HCT116 (cell line): ENCODE measurements at regions not wholly inside any gene's neighbourhood (a gene's known extent, or its start where the extent isn't known, plus 50 kb on each side); places are given as distances from the start of the nearest gene placed in this dataset.

Source experiments
- ATAC-seq: fragments of 200-7000 bp; cut with Tn5 transposase; 2 replicates; pipeline ENCODE4 v1.9.1; 2020; ENCODE audit warnings: mild to moderate bottlenecking, moderate library complexity
- BruUV-seq: library from RNA; stranded (reverse); fragments of 400-500 nt; replicated peaks from 2 replicates; lab custom pipeline; 2021; lab: Mats Ljungman, UMichigan
- CTCF ChIA-PET: fragments of 300-600 bp; sonication (Branson Sonifier 250); formaldehyde crosslinking; loops from one replicate; lab custom pipeline; 2021; ENCODE audit warnings: antibody characterized with exemption; lab: Charles Lee
- POLR2A ChIA-PET: fragments of 300-600, 350-600 bp; sonication (Branson Sonifier 250); formaldehyde crosslinking; loops from one replicate; lab custom pipeline; 2021; ENCODE audit warnings: antibody characterized with exemption; lab: Charles Lee
- RAD21 ChIA-PET, 2 experiments: fragments of 300-600 bp; sonication (Branson Sonifier 250); formaldehyde crosslinking; loops; one replicate each; lab custom pipeline; 2023; ENCODE audit warnings: low total read pairs in 2 of 2; ENCODE audit not compliant: uncharacterized antibody in 2 of 2, unreplicated experiment in 2 of 2, low non-redundant PET in 1 of 2; lab: Charles Lee
- DNase-seq: peaks from one replicate; pipeline ENCODE4 v3.0.0-alpha.2; 2010; ENCODE audit warnings: low read depth, low spot score
- H2AFZ ChIP-seq: fragments of 200-600 bp; shearing (Covaris generic), sonication (generic); 2 replicates; pipeline ENCODE4 v1.6.1; 2017; ENCODE audit warnings: low read depth, mixed run types, mixed read lengths, antibody characterized with exemption, low read length; ENCODE audit not compliant: poor library complexity, severe bottlenecking
- H3K27ac ChIP-seq: 2 replicates; pipeline ENCODE4 v1.5.1; 2012; ENCODE audit warnings: low read depth, low read length
- H3K27me3 ChIP-seq: fragments of 200-600 bp; sonication (generic); 2 replicates; pipeline ENCODE4 v1.6.1; 2016; ENCODE audit warnings: mixed run types, low read length, mixed read lengths; ENCODE audit not compliant: insufficient read depth
- H3K36me3 ChIP-seq, 2 experiments: fragments of 200-500 bp in 1 of 2; fragments of 200-600 bp in 1 of 2; sonication (Bioruptor generic) in 1 of 2; sonication (generic) in 1 of 2; 2 replicates each; pipeline versions ENCODE4 v1.5.1 to v1.6.1; 2014 to 2016; ENCODE audit warnings: low read length in 2 of 2, inconsistent platforms in 1 of 2, mixed read lengths in 1 of 2, mixed run types in 1 of 2; ENCODE audit not compliant: insufficient read depth in 2 of 2, control insufficient read depth in 1 of 2
- H3K4me1 ChIP-seq, 2 experiments: fragments of 200-600 bp in 1 of 2; sonication (generic) in 1 of 2; 2 replicates each; pipeline versions ENCODE4 v1.5.1 to v1.6.1; 2012 to 2017; ENCODE audit warnings: low read length in 2 of 2, inconsistent platforms in 1 of 2, mild to moderate bottlenecking in 1 of 2, mixed read lengths in 1 of 2, mixed run types in 1 of 2, moderate library complexity in 1 of 2; ENCODE audit not compliant: insufficient read depth in 2 of 2, control insufficient read depth in 1 of 2
- H3K4me2 ChIP-seq: fragments of 200-600 bp; sonication (generic); 2 replicates; pipeline ENCODE4 v1.6.1; 2017; ENCODE audit warnings: mixed run types, low read length, mixed read lengths
- H3K4me3 ChIP-seq, 2 experiments: fragments of 200-600 bp in 1 of 2; sonication (generic) in 1 of 2; replicated peaks in 1 of 2; 2 replicates each; pipeline ENCODE4 v1.5.1; 2011 to 2016; ENCODE audit warnings: low read length in 2 of 2, control low read depth in 1 of 2, low read depth in 1 of 2, mild to moderate bottlenecking in 1 of 2, mixed read lengths in 1 of 2, mixed run types in 1 of 2
- H3K79me2 ChIP-seq: fragments of 200-600 bp; sonication (generic); 2 replicates; pipeline ENCODE4 v1.6.1; 2017; ENCODE audit warnings: mild to moderate bottlenecking, mixed run types, low read length, moderate library complexity, mixed read lengths; ENCODE audit not compliant: insufficient read depth
- H3K9ac ChIP-seq: fragments of 200-600 bp; sonication (generic); 2 replicates; pipeline ENCODE4 v1.6.1; 2016; ENCODE audit warnings: low read length, mixed read lengths
- H3K9me2 ChIP-seq: fragments of 200-600 bp; sonication (generic), shearing (Covaris generic); 2 replicates; pipeline ENCODE4 v1.6.1; 2017; ENCODE audit warnings: mixed run types, mild to moderate bottlenecking, moderate library complexity; ENCODE audit not compliant: insufficient read depth
- H3K9me3 ChIP-seq, 2 experiments: fragments of 200-500 bp in 1 of 2; fragments of 200-600 bp in 1 of 2; sonication (Bioruptor generic) in 1 of 2; sonication (generic) in 1 of 2; 2 replicates each; pipeline ENCODE4 v1.6.1; 2014 to 2017; ENCODE audit warnings: low read length in 2 of 2, mixed read lengths in 2 of 2, inconsistent platforms in 1 of 2, low read depth in 1 of 2, mild to moderate bottlenecking in 1 of 2, mixed run types in 1 of 2, moderate library complexity in 1 of 2; ENCODE audit not compliant: control insufficient read depth in 1 of 2, insufficient read depth in 1 of 2
- H4K20me1 ChIP-seq: fragments of 200-600 bp; sonication (generic), shearing (Covaris generic); 2 replicates; pipeline ENCODE4 v1.6.1; 2017; ENCODE audit warnings: mixed run types, mild to moderate bottlenecking, moderate library complexity; ENCODE audit not compliant: insufficient read depth
- CBX3 ChIP-seq: IDR thresholded peaks from 2 replicates; pipeline ENCODE4 v1.6.1; 2012; ENCODE audit warnings: low read depth
- CEBPB ChIP-seq: IDR thresholded peaks from 2 replicates; pipeline ENCODE4 v1.6.1; 2012; ENCODE audit warnings: low read depth
- EGR1 ChIP-seq: IDR thresholded peaks from 2 replicates; pipeline ENCODE4 v1.6.1; 2012; ENCODE audit warnings: low read depth
- ELF1 ChIP-seq: IDR thresholded peaks from 2 replicates; pipeline ENCODE4 v1.6.1; 2012; ENCODE audit warnings: low read depth, borderline replicate concordance
- EZH2 ChIP-seq: fragments of 200-600 bp; sonication (generic); IDR thresholded peaks from 2 replicates; pipeline ENCODE4 v1.6.1; 2017; ENCODE audit warnings: antibody characterized with exemption, mixed run types
- EZH2phosphoT487 ChIP-seq: fragments of 200-600 bp; IDR thresholded peaks from 2 replicates; pipeline ENCODE4 v1.6.1; 2018; ENCODE audit warnings: antibody characterized with exemption, borderline replicate concordance
- FOSL1 ChIP-seq: IDR thresholded peaks from 2 replicates; pipeline ENCODE4 v1.6.1; 2012; ENCODE audit warnings: low read depth
- JUND ChIP-seq: IDR thresholded peaks from 2 replicates; pipeline ENCODE4 v1.6.1; 2012
- POLR2A ChIP-seq: IDR thresholded peaks from 2 replicates; pipeline ENCODE4 v1.7.0; 2011; ENCODE audit warnings: borderline replicate concordance; ENCODE audit not compliant: insufficient read depth, insufficient read length; ENCODE audit errors: extremely low read depth
- POLR2AphosphoS5 ChIP-seq: IDR thresholded peaks from 2 replicates; pipeline ENCODE4 v1.6.1; 2011; ENCODE audit warnings: mild to moderate bottlenecking, low read depth, low read length, moderate library complexity
- RAD21 ChIP-seq: IDR thresholded peaks from 2 replicates; pipeline ENCODE4 v1.6.1; 2012; ENCODE audit warnings: low read depth, mild to moderate bottlenecking
- REST ChIP-seq: IDR thresholded peaks from 2 replicates; pipeline ENCODE4 v1.6.1; 2012; ENCODE audit warnings: low read depth
- SIN3A ChIP-seq: IDR thresholded peaks from 2 replicates; pipeline ENCODE4 v1.6.1; 2012; ENCODE audit warnings: low read depth
- SP1 ChIP-seq: IDR thresholded peaks from 2 replicates; pipeline ENCODE4 v1.6.1; 2012; ENCODE audit warnings: low read depth
- SRF ChIP-seq: IDR thresholded peaks from 2 replicates; pipeline ENCODE4 v1.6.1; 2012; ENCODE audit warnings: low read depth
- YY1 ChIP-seq: IDR thresholded peaks from 2 replicates; pipeline ENCODE4 v1.6.1; 2011; ENCODE audit warnings: low read length, low read depth, moderate library complexity, mild to moderate bottlenecking; ENCODE audit not compliant: insufficient replicate concordance; ENCODE audit errors: extremely low read depth
- ZBTB33 ChIP-seq: IDR thresholded peaks from 2 replicates; pipeline ENCODE4 v1.6.1; 2011; ENCODE audit warnings: mild to moderate bottlenecking, low read length, moderate library complexity; ENCODE audit not compliant: insufficient replicate concordance; ENCODE audit errors: extremely low read depth
- ZFX ChIP-seq: fragments of 450-650 bp; IDR thresholded peaks from 2 replicates; pipeline ENCODE4 v1.6.1; 2017
- ZNF274 ChIP-seq: fragments of 200-500 bp; sonication (Bioruptor generic); IDR thresholded peaks from 2 replicates; pipeline ENCODE4 v1.6.1; 2014; ENCODE audit warnings: mild to moderate bottlenecking, low read depth, low read length, inconsistent platforms
- intact Hi-C: fragments of 100-400 bp; cut with micrococcal nuclease; formaldehyde crosslinking; loops from 2 replicates; pipeline ENCODE4 v1.10.0; 2022

DNA sequence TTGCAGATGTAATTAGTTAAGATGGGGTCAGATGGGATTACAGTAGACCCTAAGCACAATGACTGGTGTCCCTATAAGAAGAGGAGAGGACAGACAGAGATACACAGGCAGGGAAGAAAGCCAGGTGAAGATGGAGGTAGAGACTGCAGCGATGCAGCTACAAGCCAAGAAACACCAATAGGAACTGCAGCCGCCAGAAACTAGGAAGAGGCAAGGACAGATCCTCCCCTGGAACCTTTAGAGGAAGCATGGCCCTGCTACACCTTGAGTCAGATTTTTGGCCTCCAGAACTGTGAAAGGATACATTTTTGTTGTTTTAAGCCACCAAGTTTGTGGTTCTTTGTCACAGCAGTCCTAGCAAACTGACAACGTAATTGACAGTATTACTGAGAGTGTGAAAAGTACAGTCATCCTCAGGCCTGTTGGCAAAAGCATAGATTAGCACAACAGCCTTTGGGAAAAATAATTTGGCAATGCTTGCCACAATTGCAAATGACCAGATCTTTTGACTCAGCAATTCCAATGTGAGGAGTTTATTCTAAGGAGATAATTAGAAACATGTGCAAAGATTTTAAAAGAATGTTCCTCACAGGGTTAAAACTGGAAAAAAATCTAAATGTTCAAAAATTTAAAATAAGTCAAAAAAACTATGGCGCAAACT is 82.6 kb upstream of the TJP1 start:
- H3K9ac ChIP-seq = no peak overlapping the region
- H3K27me3 ChIP-seq = no peaks in the 10 kb centered on the region
- no peak overlapping the region for H3K4me2 ChIP-seq
- TF ChIP-seq ZBTB33 (no peak), ELF1 (no peak), CEBPB (no peak), EZH2phosphoT487 (no peak), ZFX (no peak), EZH2 (no peak), SIN3A (no peak), EGR1 (no peak), CBX3 (no peak), POLR2A (no peak), RAD21 (no peak), SP1 (no peak), YY1 (no peak), POLR2AphosphoS5 (no peak), ZNF274 (no peak), JUND (no peak), SRF (no peak), REST (no peak), FOSL1 (no peak)
- intact Hi-C loops = no loop called here
- BruUV-seq = no TSS peak
- H3K4me3 ChIP-seq = no peak overlapping the region
- no peaks in the 10 kb centered on the region for H3K9me3 ChIP-seq
- POLR2A ChIA-PET = no interaction called here
- no peaks in the 10 kb centered on the region for H3K36me3 ChIP-seq
- H3K9me2 ChIP-seq = no peaks in the 10 kb centered on the region
- ATAC-seq (no peak), DNase-seq (no peak)
- CTCF ChIA-PET = no interaction called here
- no peaks in the 10 kb centered on the region for H3K79me2 ChIP-seq
- no peak overlapping the region for H2AFZ ChIP-seq
- no peak overlapping the region for H3K27ac ChIP-seq
- RAD21 ChIA-PET = no interaction called here
- no peaks in the 10 kb centered on the region for H3K4me1 ChIP-seq
- no peaks in the 10 kb centered on the region for H4K20me1 ChIP-seq
